ENCODE measurements at regions not wholly inside any gene's neighbourhood (a gene's known extent, or its start where the extent isn't known, plus 50 kb on each side); places are given as distances from the start of the nearest gene placed in this dataset.

- Mint-ChIP-seq H3K27me3 (peaks cover 5% of the 10 kb centered on the region), H3K36me3 (ENCODE audit: low read depth) (no peaks in the 10 kb centered on the region), H3K9me3 (no peaks in the 10 kb centered on the region), H3K4me1 (no peaks in the 10 kb centered on the region), H3K4me3 (no peak overlapping the region), H3K27ac (no peak overlapping the region)
- CTCF ChIA-PET, result interaction anchor here (0.8 to 2.6 kb wide), 3 partner anchors 14 to 1576 kb away, joined by 3 to 12 read pairs (median 4); no protein-coding TSS in a partner anchor
- intact Hi-C loops (cut with micrococcal nuclease), result loop anchor here (10.0 kb wide), 1 partner anchor 822 kb away; no protein-coding TSS in a partner anchor
- no peak for ATAC-seq (ENCODE audit: low read depth)
- no peak for TF ChIP-seq CTCF (IDR thresholded peaks at IDR 0.05)
- DNase-seq, result no peak
- POLR2A ChIA-PET, result no interaction called here
Measured at GRCh38 chr12:23202728-23203127, 577.8 kb downstream of the ETNK1 start.

GRCh38 chr12:23204933-23205778, 580.2 kb downstream of the ETNK1 start:
- DNase-seq (no peak), ATAC-seq (ENCODE audit: low read depth) (peak; percentile 92)
- H3K36me3 Mint-ChIP-seq (ENCODE audit: low read depth), result no peaks in the 10 kb centered on the region
- H3K27ac Mint-ChIP-seq, result no peak overlapping the region
- H3K4me1 Mint-ChIP-seq, result no peaks in the 10 kb centered on the region
- peaks cover 5% of the 10 kb centered on the region for H3K27me3 Mint-ChIP-seq
- ChIA-PET CTCF (interaction anchor here (0.7 to 2.9 kb wide), 10 partner anchors 17 to 1633 kb away, joined by 3 to 12 read pairs (median 4); no protein-coding TSS in a partner anchor), POLR2A (no interaction called here)
- TF ChIP-seq CTCF (IDR thresholded peaks at IDR 0.05), result peak; percentile 68
- H3K9me3 Mint-ChIP-seq, result no peaks in the 10 kb centered on the region
- intact Hi-C loops (cut with micrococcal nuclease), result loop anchor here (1.0 to 10.0 kb wide), 7 partner anchors 348 to 1927 kb away; no protein-coding TSS in a partner anchor
- no peak overlapping the region for H3K4me3 Mint-ChIP-seq

GRCh38 chr12:23209793-23210192, 584.8 kb downstream of the ETNK1 start:
- Mint-ChIP-seq H3K4me1 (no peaks in the 10 kb centered on the region), H3K36me3 (ENCODE audit: low read depth) (no peaks in the 10 kb centered on the region), H3K27me3 (no peaks in the 10 kb centered on the region), H3K4me3 (no peak overlapping the region), H3K9me3 (peaks cover under 1% of the 10 kb centered on the region), H3K27ac (no peak overlapping the region)
- ATAC-seq (ENCODE audit: low read depth) (no peak), DNase-seq (no peak)
- intact Hi-C loops (cut with micrococcal nuclease), result loop anchor here (5.0 to 10.0 kb wide), 3 partner anchors 352 to 1923 kb away; no protein-coding TSS in a partner anchor
- ChIA-PET CTCF (no interaction called here), POLR2A (no interaction called here)
- TF ChIP-seq CTCF (IDR thresholded peaks at IDR 0.05), result no peak

- Mint-ChIP-seq H3K27ac (no peak overlapping the region), H3K4me3 (no peak overlapping the region), H3K9me3 (peaks cover 8% of the 10 kb centered on the region), H3K4me1 (no peaks in the 10 kb centered on the region), H3K36me3 (ENCODE audit: low read depth) (no peaks in the 10 kb centered on the region), H3K27me3 (no peaks in the 10 kb centered on the region)
- intact Hi-C loops (cut with micrococcal nuclease), result no loop called here
- TF ChIP-seq CTCF (IDR thresholded peaks at IDR 0.05), result no peak
- POLR2A ChIA-PET, result no interaction called here
- no peak for ATAC-seq (ENCODE audit: low read depth)
- no peak for DNase-seq
- CTCF ChIA-PET, result no interaction called here
Measured at GRCh38 chr12:23210573-23210972, 585.6 kb downstream of the ETNK1 start.
